HEK293 (cell line): ENCODE measurements at regions not wholly inside any gene's neighbourhood (a gene's known extent, or its start where the extent isn't known, plus 50 kb on each side); places are given as distances from the start of the nearest gene placed in this dataset.

Experiments used
- CTCF ChIA-PET: fragments of 350-600 bp; formaldehyde crosslinking; extraction: SDS; loops from one replicate; lab custom pipeline; 2021; ENCODE audit warnings: antibody characterized with exemption; lab: Yijun Ruan, JAX
- POLR2A ChIA-PET: fragments of 300-600 bp; formaldehyde crosslinking; extraction: SDS; loops from one replicate; lab custom pipeline; 2020; ENCODE audit warnings: antibody characterized with exemption, inconsistent platforms; lab: Yijun Ruan, JAX
- H3K27ac ChIP-seq: fragments of 200-500 bp; sonication (Bioruptor generic); 2 replicates; pipeline ENCODE4 v1.5.1; 2014; ENCODE audit warnings: low read depth, low read length, control low read depth, inconsistent platforms; ENCODE audit errors: extremely low read depth
- H3K36me3 ChIP-seq, 2 experiments: fragments of 200-500 bp in 1 of 2; sonication (Bioruptor generic) in 1 of 2; 1 replicate in 1 of 2; 2 replicates in 1 of 2; pipeline ENCODE4 v1.5.1; 2014 to 2017; ENCODE audit warnings: inconsistent platforms in 2 of 2, low read length in 2 of 2; ENCODE audit not compliant: control insufficient read depth in 2 of 2, insufficient read depth in 1 of 2
- H3K4me1 ChIP-seq: fragments of 200-500 bp; sonication (Bioruptor generic); 2 replicates; pipeline ENCODE4 v1.5.1; 2014; ENCODE audit warnings: mild to moderate bottlenecking, low read length, inconsistent platforms; ENCODE audit not compliant: control insufficient read depth, insufficient read depth
- H3K4me3 ChIP-seq: 2 replicates; pipeline ENCODE4 v1.5.1; 2011; ENCODE audit warnings: low read depth, mild to moderate bottlenecking, control low read depth, low read length, moderate library complexity
- H3K9me3 ChIP-seq: fragments of 200-500 bp; sonication (Bioruptor generic); 2 replicates; pipeline ENCODE4 v1.5.1; 2014; ENCODE audit warnings: low read depth, low read length, inconsistent platforms; ENCODE audit not compliant: control insufficient read depth, insufficient read depth
- BCL11B ChIP-seq: fragments of 450-650 bp; formaldehyde crosslinking; IDR thresholded peaks from 2 replicates; pipeline ENCODE4 v1.5.1; 2016; ENCODE audit warnings: low read depth, missing biosample characterization, missing genetic modification characterization
- GLI2 ChIP-seq: fragments of 450-650 bp; formaldehyde crosslinking; IDR thresholded peaks from 2 replicates; pipeline ENCODE4; 2017; ENCODE audit warnings: missing biosample characterization, missing genetic modification characterization, low read depth, borderline replicate concordance
- GLIS1 ChIP-seq: fragments of 450-650 bp; formaldehyde crosslinking; IDR thresholded peaks from 2 replicates; pipeline ENCODE4 v1.5.1; 2016; ENCODE audit warnings: missing biosample characterization, missing genetic modification characterization
- KLF1 ChIP-seq: fragments of 450-650 bp; formaldehyde crosslinking; IDR thresholded peaks from 2 replicates; pipeline ENCODE4 v1.5.1; 2016; ENCODE audit warnings: missing biosample characterization, missing genetic modification characterization
- KLF10 ChIP-seq: fragments of 450-650 bp; IDR thresholded peaks from 2 replicates; pipeline ENCODE4 v1.5.1; 2018; ENCODE audit warnings: missing biosample characterization, mild to moderate bottlenecking, missing genetic modification characterization
- REST ChIP-seq: fragments of 450-650 bp; formaldehyde crosslinking; IDR thresholded peaks from 2 replicates; pipeline ENCODE4 v1.5.1; 2016; ENCODE audit warnings: missing biosample characterization, missing genetic modification characterization
- ZBTB20 ChIP-seq: fragments of 450-650 bp; formaldehyde crosslinking; IDR thresholded peaks from 2 replicates; pipeline ENCODE4 v1.5.1; 2016; ENCODE audit warnings: missing biosample characterization, missing genetic modification characterization
- ZBTB21 ChIP-seq: fragments of 450-650 bp; formaldehyde crosslinking; IDR thresholded peaks from 2 replicates; pipeline ENCODE4 v1.5.1; 2017; ENCODE audit warnings: missing biosample characterization, missing genetic modification characterization
- ZBTB48 ChIP-seq: fragments of 450-650 bp; formaldehyde crosslinking; IDR thresholded peaks from 2 replicates; pipeline ENCODE4 v1.5.1; 2016; ENCODE audit warnings: missing biosample characterization, missing genetic modification characterization
- ZFP3 ChIP-seq: fragments of 450-650 bp; formaldehyde crosslinking; IDR thresholded peaks from 2 replicates; pipeline ENCODE4 v1.5.1; 2016; ENCODE audit warnings: low read depth, missing biosample characterization, missing genetic modification characterization
- ZNF146 ChIP-seq: fragments of 450-650 bp; formaldehyde crosslinking; IDR thresholded peaks from 2 replicates; pipeline ENCODE4 v1.5.1; 2016; ENCODE audit warnings: missing biosample characterization, missing genetic modification characterization
- ZNF248 ChIP-seq: fragments of 450-650 bp; formaldehyde crosslinking; IDR thresholded peaks from 2 replicates; pipeline ENCODE4 v1.5.1; 2017; ENCODE audit warnings: missing biosample characterization, missing genetic modification characterization
- ZNF426 ChIP-seq: fragments of 450-650 bp; formaldehyde crosslinking; IDR thresholded peaks from 2 replicates; pipeline ENCODE4 v1.5.1; 2017; ENCODE audit warnings: missing biosample characterization, missing genetic modification characterization, mild to moderate bottlenecking, inconsistent platforms, moderate library complexity
- ZNF501 ChIP-seq: fragments of 450-650 bp; formaldehyde crosslinking; IDR thresholded peaks from 2 replicates; pipeline ENCODE4 v1.5.1; 2016; ENCODE audit warnings: missing biosample characterization, missing genetic modification characterization
- ZNF510 ChIP-seq: fragments of 450-650 bp; formaldehyde crosslinking; IDR thresholded peaks from 2 replicates; pipeline ENCODE4 v1.5.1; 2018; ENCODE audit warnings: mild to moderate bottlenecking, missing genetic modification characterization, missing biosample characterization; ENCODE audit not compliant: insufficient replicate concordance
- ZNF561 ChIP-seq: fragments of 450-650 bp; IDR thresholded peaks from 2 replicates; pipeline ENCODE4 v1.5.1; 2018; ENCODE audit warnings: missing biosample characterization, missing genetic modification characterization, borderline replicate concordance
- ZNF571 ChIP-seq: fragments of 450-650 bp; formaldehyde crosslinking; IDR thresholded peaks from 2 replicates; pipeline ENCODE4 v1.5.0; 2017; ENCODE audit warnings: missing biosample characterization, missing genetic modification characterization
- ZNF621 ChIP-seq: fragments of 450-650 bp; formaldehyde crosslinking; IDR thresholded peaks from 2 replicates; pipeline ENCODE4 v1.5.1; 2017; ENCODE audit warnings: missing biosample characterization, missing genetic modification characterization
- ZNF654 ChIP-seq: fragments of 450-650 bp; formaldehyde crosslinking; IDR thresholded peaks from 2 replicates; pipeline ENCODE4 v1.5.1; 2016; ENCODE audit warnings: low read depth, missing biosample characterization, missing genetic modification characterization
- ZNF677 ChIP-seq: fragments of 450-650 bp; IDR thresholded peaks from 2 replicates; pipeline ENCODE4 v1.5.0; 2018; ENCODE audit warnings: missing biosample characterization, mild to moderate bottlenecking, missing genetic modification characterization, moderate library complexity
- ZNF707 ChIP-seq: fragments of 450-650 bp; formaldehyde crosslinking; IDR thresholded peaks from 2 replicates; pipeline ENCODE4 v1.5.1; 2016; ENCODE audit warnings: missing biosample characterization, missing genetic modification characterization
- ZNF785 ChIP-seq: fragments of 450-650 bp; formaldehyde crosslinking; IDR thresholded peaks from 2 replicates; pipeline ENCODE4 v1.5.1; 2016; ENCODE audit warnings: missing biosample characterization, missing genetic modification characterization
- ZNF792 ChIP-seq: fragments of 450-650 bp; formaldehyde crosslinking; IDR thresholded peaks from 2 replicates; pipeline ENCODE4 v1.5.1; 2016; ENCODE audit warnings: missing biosample characterization, missing genetic modification characterization
- TF ChIP-seq, protein P1 (sequence below): fragments of 450-650 bp; formaldehyde crosslinking; IDR thresholded peaks from 2 replicates; pipeline ENCODE4 v1.5.1; 2016; ENCODE audit warnings: missing biosample characterization, missing genetic modification characterization
- TF ChIP-seq, protein P2 (sequence below): fragments of 450-650 bp; formaldehyde crosslinking; IDR thresholded peaks from 2 replicates; pipeline ENCODE4 v1.5.1; 2016; ENCODE audit warnings: missing biosample characterization, missing genetic modification characterization, borderline replicate concordance

GRCh38 chr12:115380546-115381120, 696.7 kb upstream of the TBX3 start (continued):
- no peak for TF ChIP-seq ZNF707 (tag by site-specific recombination)
- TF ChIP-seq ZBTB20 (tag by site-specific recombination), result no peak
- no peak for TF ChIP-seq KLF10 (tag by site-specific recombination)
- no peak for TF ChIP-seq ZNF146
- TF ChIP-seq GLIS1, result no peak

- Histone ChIP-seq H3K36me3 (no peaks in the 10 kb centered on the region), H3K4me1 (no peaks in the 10 kb centered on the region), H3K27ac (no peak overlapping the region), H3K9me3 (no peaks in the 10 kb centered on the region), H3K4me3 (no peak overlapping the region)
- POLR2A ChIA-PET, result no interaction called here
- CTCF ChIA-PET, result no interaction called here
- TF ChIP-seq ZNF510 (tag by site-specific recombination), result no peak
These were observed 694.3 kb upstream of the TBX3 start for GRCh38 chr12:115378291-115378690.

DNA sequence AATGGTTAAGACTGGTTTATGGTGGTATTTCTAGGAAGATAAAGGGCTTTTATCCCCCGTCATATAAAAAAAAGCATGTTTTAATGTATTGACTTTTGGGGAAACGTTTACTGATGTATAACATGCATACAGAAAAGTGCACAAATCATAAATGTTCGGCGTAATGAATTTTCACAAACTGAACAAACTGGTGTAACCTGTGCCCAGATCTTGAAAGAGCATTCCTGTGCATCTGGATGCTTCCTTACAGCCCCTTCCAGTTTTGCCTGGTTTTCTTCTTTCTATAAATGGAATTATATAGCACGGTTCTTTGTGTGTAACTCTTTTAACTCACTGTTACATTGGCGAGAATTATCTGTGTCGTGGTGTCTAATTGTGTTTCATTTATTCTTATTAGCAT, 693.8 kb upstream of the TBX3 start:
- Histone ChIP-seq H3K36me3 (no peaks in the 10 kb centered on the region), H3K4me1 (no peaks in the 10 kb centered on the region), H3K27ac (no peak overlapping the region), H3K9me3 (no peaks in the 10 kb centered on the region), H3K4me3 (no peak overlapping the region)
- ChIA-PET CTCF (no interaction called here), POLR2A (no interaction called here)
- no peak for TF ChIP-seq ZFP3
- TF ChIP-seq REST (tag by site-specific recombination), result no peak
- no peak for TF ChIP-seq ZNF654 (tag by site-specific recombination)
- no peak for TF ChIP-seq ZNF248 (tag by site-specific recombination)
- no peak for TF ChIP-seq ZNF426 (tag by site-specific recombination)
- TF ChIP-seq, protein P1, sequence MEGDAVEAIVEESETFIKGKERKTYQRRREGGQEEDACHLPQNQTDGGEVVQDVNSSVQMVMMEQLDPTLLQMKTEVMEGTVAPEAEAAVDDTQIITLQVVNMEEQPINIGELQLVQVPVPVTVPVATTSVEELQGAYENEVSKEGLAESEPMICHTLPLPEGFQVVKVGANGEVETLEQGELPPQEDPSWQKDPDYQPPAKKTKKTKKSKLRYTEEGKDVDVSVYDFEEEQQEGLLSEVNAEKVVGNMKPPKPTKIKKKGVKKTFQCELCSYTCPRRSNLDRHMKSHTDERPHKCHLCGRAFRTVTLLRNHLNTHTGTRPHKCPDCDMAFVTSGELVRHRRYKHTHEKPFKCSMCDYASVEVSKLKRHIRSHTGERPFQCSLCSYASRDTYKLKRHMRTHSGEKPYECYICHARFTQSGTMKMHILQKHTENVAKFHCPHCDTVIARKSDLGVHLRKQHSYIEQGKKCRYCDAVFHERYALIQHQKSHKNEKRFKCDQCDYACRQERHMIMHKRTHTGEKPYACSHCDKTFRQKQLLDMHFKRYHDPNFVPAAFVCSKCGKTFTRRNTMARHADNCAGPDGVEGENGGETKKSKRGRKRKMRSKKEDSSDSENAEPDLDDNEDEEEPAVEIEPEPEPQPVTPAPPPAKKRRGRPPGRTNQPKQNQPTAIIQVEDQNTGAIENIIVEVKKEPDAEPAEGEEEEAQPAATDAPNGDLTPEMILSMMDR (tag by site-specific recombination), result no peak
- TF ChIP-seq, protein P2, sequence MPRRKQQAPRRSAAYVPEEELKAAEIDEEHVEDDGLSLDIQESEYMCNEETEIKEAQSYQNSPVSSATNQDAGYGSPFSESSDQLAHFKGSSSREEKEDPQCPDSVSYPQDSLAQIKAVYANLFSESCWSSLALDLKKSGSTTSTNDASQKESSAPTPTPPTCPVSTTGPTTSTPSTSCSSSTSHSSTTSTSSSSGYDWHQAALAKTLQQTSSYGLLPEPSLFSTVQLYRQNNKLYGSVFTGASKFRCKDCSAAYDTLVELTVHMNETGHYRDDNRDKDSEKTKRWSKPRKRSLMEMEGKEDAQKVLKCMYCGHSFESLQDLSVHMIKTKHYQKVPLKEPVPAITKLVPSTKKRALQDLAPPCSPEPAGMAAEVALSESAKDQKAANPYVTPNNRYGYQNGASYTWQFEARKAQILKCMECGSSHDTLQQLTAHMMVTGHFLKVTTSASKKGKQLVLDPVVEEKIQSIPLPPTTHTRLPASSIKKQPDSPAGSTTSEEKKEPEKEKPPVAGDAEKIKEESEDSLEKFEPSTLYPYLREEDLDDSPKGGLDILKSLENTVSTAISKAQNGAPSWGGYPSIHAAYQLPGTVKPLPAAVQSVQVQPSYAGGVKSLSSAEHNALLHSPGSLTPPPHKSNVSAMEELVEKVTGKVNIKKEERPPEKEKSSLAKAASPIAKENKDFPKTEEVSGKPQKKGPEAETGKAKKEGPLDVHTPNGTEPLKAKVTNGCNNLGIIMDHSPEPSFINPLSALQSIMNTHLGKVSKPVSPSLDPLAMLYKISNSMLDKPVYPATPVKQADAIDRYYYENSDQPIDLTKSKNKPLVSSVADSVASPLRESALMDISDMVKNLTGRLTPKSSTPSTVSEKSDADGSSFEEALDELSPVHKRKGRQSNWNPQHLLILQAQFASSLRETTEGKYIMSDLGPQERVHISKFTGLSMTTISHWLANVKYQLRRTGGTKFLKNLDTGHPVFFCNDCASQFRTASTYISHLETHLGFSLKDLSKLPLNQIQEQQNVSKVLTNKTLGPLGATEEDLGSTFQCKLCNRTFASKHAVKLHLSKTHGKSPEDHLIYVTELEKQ (tag by site-specific recombination), result no peak
- TF ChIP-seq ZNF792 (tag by site-specific recombination), result no peak
- TF ChIP-seq ZNF571 (tag by site-specific recombination), result no peak
- no peak for TF ChIP-seq BCL11B (tag by site-specific recombination)
- no peak for TF ChIP-seq ZBTB48 (tag by site-specific recombination)
- no peak for TF ChIP-seq ZNF785 (tag by site-specific recombination)
- TF ChIP-seq ZNF621, result no peak
- TF ChIP-seq KLF1, result no peak
- no peak for TF ChIP-seq GLI2 (tag by site-specific recombination)
- no peak for TF ChIP-seq ZNF677 (tag by site-specific recombination)
- no peak for TF ChIP-seq ZNF561 (tag by site-specific recombination)
- TF ChIP-seq ZNF501 (tag by site-specific recombination), result no peak
- no peak for TF ChIP-seq ZBTB21 (tag by site-specific recombination)
